Activated CD8-positive, alpha-beta memory T cell treated with anti-CD3 and anti-CD28 coated beads, Interleukin-2, amount 50 U/mL, for 48 hours (primary cell): ENCODE measurements at regions not wholly inside any gene's neighbourhood (a gene's known extent, or its start where the extent isn't known, plus 50 kb on each side); places are given as distances from the start of the nearest gene placed in this dataset.

ENCODE experiments used
- DNase-seq: peaks from one replicate; pipeline ENCODE4 v3.0.0-alpha.2; 2020

DNA sequence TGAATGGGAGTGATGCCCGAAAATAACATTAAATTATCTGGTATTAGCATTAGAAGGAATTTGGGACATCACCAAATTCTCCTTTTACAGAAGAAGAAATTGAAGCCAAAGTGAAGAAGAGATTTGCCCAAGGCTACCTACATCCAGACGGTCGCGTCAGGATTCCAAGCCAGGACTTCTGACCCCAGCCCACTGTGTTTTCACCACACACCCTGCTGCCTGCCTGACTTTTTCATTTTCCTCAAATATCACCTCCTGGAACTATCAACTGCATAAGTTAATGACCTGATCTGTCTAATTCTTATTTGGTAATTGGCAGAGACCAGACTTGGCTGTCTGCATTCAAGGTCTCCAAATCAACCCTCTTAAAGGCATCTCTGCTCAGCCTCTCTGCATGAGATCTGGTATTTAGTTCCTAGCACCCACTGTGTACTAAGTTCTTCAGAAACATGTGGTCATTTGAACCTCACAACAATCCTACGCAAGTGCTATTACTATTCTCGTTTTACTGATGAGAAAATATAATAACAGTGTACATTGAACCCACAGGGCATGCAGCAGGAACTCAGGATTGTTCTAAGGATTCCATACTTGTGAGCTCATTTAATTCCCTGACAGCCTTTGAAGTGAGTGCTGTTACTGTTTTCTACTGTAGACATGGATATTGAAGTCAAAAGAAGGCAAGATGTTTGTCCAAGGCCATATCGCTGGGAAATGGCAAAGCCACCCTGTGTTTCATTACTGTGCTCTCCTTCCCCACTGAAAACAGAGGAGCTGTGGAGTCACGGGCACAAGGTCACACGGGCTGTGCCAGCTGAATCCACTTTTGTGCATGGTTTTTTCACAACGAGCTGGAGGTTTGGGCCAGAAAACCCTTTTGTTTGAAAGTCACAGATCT is 195.2 kb upstream of the C1QTNF7 start:
- no peak for DNase-seq

GRCh38 chr4:15233264-15233597 is 194.6 kb upstream of the C1QTNF7 start:
- DNase-seq: peak; percentile 56

DNA sequence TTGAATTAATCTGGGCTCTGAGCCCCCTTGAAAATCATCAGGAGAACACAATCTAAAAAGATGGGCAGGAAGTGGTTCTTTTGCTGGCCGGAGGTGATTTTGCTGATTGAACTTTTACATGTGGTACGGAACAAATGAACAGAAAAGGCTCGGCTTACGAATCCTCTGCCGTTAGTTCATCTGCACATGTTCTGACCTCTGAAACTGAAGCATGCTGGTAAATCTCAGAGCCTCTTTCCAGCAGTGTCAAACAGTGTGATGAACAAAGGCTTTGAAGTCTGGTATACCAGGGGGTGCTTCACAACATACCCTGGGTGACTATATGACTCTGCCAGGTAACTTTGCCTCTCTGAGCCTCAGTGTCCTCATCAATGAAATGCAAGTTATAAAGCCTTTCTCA is 194.2 kb upstream of the C1QTNF7 start:
- no peak for DNase-seq

- no peak for DNase-seq
Measured at GRCh38 chr4:15234116-15234855, 193.5 kb upstream of the C1QTNF7 start.

DNA sequence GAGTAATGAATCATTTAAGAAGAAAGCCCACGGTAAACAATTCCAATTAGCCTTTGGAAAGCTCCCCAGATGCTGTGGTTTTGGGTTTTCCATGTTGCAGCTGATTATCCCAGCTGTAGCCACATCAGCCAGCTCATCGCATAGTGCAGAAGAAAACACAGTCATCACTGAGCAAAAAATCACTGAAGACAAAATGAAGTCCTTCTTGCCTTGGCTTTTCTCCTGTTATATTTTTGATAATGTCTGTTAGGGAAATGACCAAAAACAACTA is 193.0 kb upstream of the C1QTNF7 start:
- DNase-seq: no peak

- DNase-seq: no peak
Measured at GRCh38 chr4:15235135-15235534, 192.7 kb upstream of the C1QTNF7 start.

- no peak for DNase-seq
Measured at GRCh38 chr4:15237648-15238230, 190.1 kb upstream of the C1QTNF7 start.

DNA sequence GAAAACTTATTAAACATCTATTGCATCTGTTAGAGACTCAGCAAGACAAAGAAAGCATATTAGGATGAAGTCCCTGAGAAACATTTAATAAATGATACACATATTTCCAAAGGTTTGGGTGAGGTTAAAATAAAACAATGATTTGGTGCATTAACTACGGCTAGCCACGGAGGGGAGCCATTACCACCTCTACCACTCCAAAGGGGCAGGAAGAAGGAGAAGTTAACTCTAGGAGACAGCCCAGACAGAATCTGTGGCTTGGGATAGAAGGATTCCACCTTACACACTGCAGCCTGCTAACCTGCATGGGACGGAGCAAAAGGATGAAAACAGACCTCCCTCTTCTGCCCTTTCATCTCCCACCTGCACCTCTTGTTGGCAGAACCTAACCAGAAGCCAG is 189.1 kb upstream of the C1QTNF7 start:
- no peak for DNase-seq

GRCh38 chr4:15239866-15240265 is 188.0 kb upstream of the C1QTNF7 start:
- DNase-seq: no peak

- no peak for DNase-seq
Measured at GRCh38 chr4:15240764-15241163, 187.1 kb upstream of the C1QTNF7 start.

DNA sequence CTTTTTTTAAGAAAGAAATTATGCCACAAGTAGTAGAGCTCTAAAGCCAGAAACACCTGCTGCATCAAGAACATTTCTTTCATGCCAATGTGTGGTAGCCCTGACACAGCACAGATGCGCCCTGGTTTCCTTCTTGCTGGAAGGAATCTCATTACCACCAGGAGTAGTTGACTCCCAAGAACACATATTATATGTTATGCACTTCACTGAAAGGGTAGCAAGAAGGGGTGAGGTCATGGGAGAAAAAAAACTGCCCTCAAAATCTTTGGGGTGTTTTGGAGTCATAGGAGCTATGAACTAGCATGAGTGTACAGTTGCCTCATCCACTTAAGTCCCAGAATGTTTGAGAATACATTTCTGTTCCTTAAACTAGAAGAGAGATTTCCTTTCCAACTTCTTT is 185.8 kb upstream of the C1QTNF7 start:
- DNase-seq: no peak

GRCh38 chr4:15244354-15244753 is 183.5 kb upstream of the C1QTNF7 start:
- DNase-seq: no peak

DNA sequence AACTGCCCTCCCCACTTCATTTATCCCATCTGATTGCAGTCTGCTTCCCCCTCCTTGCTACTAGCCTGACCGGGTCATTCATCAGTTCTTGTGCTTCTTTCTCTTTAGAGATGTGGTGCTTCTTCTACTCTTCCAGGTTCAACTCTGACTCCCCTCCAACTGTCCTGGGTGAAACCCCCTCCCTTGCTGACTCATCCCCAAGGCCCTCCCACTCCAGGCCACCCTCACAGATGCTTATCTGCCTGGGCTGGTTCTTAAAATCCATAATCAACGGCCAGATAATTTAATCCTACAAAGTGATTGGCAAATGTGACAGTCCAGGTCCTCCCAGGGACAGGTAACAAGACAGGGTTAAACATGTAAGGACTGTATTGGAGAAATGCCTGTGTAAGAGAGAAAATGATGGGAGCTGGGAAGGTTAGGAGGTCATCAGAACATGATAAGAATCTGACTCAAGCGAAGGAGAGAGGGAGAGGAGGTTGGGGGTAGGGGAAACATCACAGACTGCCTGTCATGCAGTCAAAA is 182.8 kb upstream of the C1QTNF7 start:
- DNase-seq: no peak

DNA sequence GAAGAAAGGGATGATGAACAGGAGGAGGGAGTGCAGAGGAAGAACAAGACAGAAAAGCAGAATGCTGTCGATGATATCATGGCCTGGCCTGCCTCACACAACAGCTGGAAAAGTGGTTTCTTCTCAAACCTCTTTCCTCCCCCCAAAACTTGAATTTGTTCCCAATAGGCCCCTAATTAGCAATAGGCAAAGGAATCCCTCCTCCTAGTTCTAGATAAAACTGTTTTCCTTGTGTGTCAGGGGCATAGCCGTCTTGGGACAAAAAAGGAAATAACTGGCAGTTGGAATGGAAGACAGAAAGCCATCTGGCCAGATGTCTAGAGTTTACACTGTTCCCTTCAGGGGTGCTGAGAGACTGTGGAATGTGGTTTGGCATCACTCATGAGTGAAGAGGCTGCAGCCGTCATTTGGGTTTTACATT is 177.8 kb upstream of the C1QTNF7 start:
- DNase-seq: no peak

GRCh38 chr4:15253349-15253748 is 174.5 kb upstream of the C1QTNF7 start:
- no peak for DNase-seq

DNA sequence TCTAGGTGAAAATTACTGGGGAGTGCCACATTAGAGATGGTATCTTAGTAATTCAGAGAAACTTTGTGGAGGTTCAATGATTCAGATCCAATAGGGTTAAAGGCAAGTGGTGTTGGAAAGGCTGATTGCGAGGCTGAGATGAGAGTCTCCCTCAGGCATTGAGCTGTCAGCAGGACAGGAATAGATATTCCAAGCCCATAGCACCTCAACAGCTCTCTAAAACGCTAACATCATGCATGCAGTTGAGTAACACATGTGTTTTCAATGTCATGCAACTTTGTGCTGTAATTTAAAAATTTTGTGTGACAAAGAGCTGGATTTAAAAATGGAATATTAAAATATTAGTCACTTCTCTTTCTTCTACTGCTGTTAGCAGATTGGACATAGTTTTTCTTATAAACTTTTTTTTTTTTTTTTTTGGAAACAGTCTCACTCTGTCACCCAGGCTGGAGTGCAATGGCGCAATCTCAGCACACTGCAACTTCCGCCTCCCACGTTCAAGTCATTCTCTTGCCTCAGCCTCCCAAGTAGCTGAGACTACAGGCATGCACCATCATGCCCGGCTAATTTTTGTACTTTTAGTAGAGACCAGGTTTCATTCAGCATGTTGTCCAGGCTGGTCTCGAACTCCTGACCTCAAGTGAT is 173.5 kb upstream of the C1QTNF7 start:
- DNase-seq: no peak

GRCh38 chr4:15255537-15255936 is 172.3 kb upstream of the C1QTNF7 start:
- DNase-seq: no peak

- DNase-seq: no peak
Measured at GRCh38 chr4:15260758-15261157, 167.1 kb upstream of the C1QTNF7 start.

DNA sequence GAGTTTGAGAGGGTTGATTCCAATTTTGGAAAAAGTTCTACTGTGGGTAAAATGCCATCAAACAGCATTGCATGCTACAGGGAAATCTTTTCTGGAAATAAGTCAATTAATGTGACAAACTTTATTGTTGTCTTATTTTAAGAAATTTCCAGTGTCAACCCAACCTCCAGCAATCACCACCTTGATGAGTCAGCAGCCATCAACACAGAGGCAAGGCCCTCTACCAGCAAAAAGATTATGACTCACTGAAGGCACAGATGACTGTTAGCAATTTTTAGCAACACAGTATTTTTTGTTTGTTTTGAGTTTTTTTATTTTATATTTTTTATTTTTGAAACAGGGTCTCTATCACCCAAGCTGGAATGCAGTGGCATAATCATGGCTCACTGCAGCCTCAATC is 165.4 kb upstream of the C1QTNF7 start:
- no peak for DNase-seq

- DNase-seq: no peak
Measured at GRCh38 chr4:15270201-15270600, 157.6 kb upstream of the C1QTNF7 start.

DNA sequence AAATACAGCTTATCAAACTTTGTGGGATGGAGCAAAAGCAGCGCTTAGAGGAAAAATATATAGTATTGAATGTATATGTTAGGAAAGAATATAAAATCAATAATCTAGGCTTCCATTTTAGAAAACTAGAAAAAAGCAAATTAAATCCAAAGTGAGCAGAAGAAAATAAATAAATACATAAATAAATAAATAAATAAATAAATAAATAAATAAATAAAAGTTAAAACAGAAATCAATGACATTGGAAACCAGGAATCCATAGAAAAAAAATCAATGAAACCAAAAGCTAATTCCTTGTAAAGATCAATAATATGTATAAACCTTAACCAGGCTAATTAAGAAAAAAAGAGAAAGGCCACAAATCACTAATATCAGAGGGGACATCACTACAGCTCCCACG is 141.8 kb upstream of the C1QTNF7 start:
- DNase-seq: no peak

- no peak for DNase-seq
Measured at GRCh38 chr4:15291122-15291521, 136.7 kb upstream of the C1QTNF7 start.

DNA sequence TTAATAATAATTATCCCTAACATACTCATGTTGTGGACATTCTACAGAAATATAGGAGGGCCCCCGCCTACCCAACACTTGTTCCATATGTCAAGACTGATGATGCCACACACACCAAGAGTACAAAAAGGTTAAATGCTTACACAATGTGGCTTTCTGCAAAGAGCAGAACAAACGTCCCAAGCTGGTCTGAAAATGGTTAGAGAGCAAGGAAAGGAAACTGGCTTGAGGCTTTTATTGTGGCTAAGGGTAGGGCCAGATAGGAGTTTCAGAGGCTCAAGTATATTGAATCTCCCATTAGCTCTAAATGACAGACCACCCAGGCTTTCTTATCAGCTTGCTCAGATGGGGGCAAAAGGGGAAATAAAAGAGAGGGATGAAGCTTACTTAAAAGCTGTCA is 134.1 kb upstream of the C1QTNF7 start:
- no peak for DNase-seq

DNA sequence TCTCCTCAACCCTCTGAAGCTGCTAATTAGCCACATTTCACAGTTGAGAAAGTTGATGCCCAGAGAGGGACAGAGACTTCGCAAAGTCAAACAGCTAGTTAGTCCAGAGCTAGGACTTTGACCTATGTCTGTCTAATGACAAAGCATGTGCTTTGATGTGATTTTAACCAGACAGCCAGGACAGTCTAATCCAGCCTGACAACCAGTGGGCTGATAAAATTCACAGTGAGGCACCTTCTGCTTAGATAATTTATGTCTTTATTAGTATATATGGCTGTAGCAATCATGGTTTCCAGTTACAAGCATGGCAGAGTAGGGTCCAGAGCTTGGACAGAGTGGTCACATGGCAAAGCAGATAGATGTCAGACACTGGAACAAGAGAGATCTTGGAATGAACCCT is 133.6 kb upstream of the C1QTNF7 start:
- DNase-seq: no peak
